Peyer's patch (tissue), 4 donors: ENCODE measurements at regions not wholly inside any gene's neighbourhood (a gene's known extent, or its start where the extent isn't known, plus 50 kb on each side); places are given as distances from the start of the nearest gene placed in this dataset.
"Not testable (repeated sequence)": the region's sequence is repeated elsewhere in the genome, so short reads cannot be mapped to it uniquely, and the experiment has no call there.

Experiments used
- CTCF ChIP-seq, 6 experiments: fragments of 450-650 bp in 4 of 6; fragments of 200-600 bp in 2 of 6; sonication (generic) in 1 of 6; IDR thresholded peaks; one replicate each; pipeline ENCODE4 v1.5.1; 2017 to 2019; ENCODE audit warnings: antibody characterized with exemption in 6 of 6, mild to moderate bottlenecking in 3 of 6, moderate library complexity in 1 of 6
- POLR2A ChIP-seq, 2 donors: fragments of 450-650 bp; IDR thresholded peaks; one replicate each; pipeline ENCODE4 v1.5.1; 2017; ENCODE audit warnings: antibody characterized with exemption in 2 of 2, mild to moderate bottlenecking in 2 of 2, moderate library complexity in 2 of 2

DNA sequence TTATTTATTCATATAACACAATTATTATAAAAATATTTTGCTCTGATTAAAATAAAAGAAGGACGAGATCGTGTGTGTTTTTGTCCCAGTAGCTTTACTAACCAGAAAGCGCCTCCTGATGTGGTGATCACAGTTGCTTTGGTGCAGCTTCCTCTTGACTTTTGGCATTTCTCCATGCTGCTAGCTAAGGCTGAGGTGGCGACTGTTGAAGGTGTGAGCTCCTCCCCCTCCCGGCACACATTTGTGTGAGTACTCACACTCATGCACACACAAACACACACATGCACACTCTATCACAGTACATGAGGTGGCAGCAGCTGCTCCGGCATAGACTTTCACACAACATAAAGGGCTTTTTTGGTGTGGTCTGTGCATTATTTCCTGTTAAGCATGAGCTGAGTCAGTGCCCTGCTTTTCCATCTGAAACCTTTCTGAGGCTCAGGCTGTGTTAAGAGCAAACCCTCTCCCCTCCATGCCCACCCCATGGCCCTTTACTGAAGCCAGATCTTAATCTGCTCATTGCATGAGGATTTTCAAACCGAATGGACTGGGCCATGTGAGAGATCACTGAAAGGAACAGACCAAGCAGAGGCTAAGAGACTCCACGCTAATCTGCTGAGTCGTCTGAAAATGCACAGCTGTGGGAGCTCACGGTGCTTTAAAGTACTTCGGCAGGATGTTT lies 53.3 kb downstream of the FOXD4L1 start:
- not testable (repeated sequence) for TF ChIP-seq CTCF, POLR2A (IDR thresholded peaks at IDR 0.05)
